PC-3 (cell line): ENCODE measurements at regions not wholly inside any gene's neighbourhood (a gene's known extent, or its start where the extent isn't known, plus 50 kb on each side); places are given as distances from the start of the nearest gene placed in this dataset.

ENCODE experiments used
- EZH2 ChIP-seq: fragments of 300-600 bp; sonication (generic); IDR thresholded peaks from one replicate; pipeline ENCODE4 v1.6.1; 2017; ENCODE audit warnings: antibody characterized with exemption, mild to moderate bottlenecking, low read length; ENCODE audit not compliant: unreplicated experiment
- TF ChIP-seq, protein P1 (sequence below): fragments of 300-600 bp; sonication (generic); conservative IDR thresholded peaks from 2 replicates; pipeline ENCODE4 v1.5.1; 2017; ENCODE audit warnings: antibody characterized with exemption, low read depth, mild to moderate bottlenecking, low read length

DNA sequence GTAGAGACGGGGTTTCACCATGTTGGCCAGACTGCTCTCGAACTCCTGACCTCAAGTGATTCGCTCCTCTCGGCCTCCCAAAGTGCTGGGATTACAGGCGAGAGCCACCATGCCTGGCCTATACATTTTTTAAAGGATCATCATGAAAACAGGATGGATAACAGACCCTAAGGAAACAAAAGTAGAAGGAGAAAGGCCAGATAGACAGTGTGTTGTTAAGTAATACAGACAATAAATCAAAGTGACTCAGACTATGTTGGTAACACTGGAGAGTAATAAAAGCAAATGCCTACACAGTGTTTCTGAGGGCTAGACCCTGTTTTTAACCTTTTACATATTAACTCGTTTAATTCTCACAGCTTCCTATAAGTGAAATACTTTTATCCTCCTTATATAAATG is 133.8 kb upstream of the MCTP2 start:
- TF ChIP-seq, protein P1, sequence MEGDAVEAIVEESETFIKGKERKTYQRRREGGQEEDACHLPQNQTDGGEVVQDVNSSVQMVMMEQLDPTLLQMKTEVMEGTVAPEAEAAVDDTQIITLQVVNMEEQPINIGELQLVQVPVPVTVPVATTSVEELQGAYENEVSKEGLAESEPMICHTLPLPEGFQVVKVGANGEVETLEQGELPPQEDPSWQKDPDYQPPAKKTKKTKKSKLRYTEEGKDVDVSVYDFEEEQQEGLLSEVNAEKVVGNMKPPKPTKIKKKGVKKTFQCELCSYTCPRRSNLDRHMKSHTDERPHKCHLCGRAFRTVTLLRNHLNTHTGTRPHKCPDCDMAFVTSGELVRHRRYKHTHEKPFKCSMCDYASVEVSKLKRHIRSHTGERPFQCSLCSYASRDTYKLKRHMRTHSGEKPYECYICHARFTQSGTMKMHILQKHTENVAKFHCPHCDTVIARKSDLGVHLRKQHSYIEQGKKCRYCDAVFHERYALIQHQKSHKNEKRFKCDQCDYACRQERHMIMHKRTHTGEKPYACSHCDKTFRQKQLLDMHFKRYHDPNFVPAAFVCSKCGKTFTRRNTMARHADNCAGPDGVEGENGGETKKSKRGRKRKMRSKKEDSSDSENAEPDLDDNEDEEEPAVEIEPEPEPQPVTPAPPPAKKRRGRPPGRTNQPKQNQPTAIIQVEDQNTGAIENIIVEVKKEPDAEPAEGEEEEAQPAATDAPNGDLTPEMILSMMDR = no peak
- no peak for TF ChIP-seq EZH2
